CD4-positive, alpha-beta T cell treated with Interleukin-2 at 100 ng/mL for 4 hours (primary cell): ENCODE measurements at regions not wholly inside any gene's neighbourhood (a gene's known extent, or its start where the extent isn't known, plus 50 kb on each side); places are given as distances from the start of the nearest gene placed in this dataset.
"Not testable (repeated sequence)": the region's sequence is repeated elsewhere in the genome, so short reads cannot be mapped to it uniquely, and the experiment has no call there.

Experiments
- DNase-seq: peaks from one replicate; pipeline ENCODE4 v3.0.0-alpha.2; 2020; ENCODE audit warnings: low spot score

GRCh38 chr9:3773362-3774060, 247.7 kb upstream of the RFX3 start:
- no peak for DNase-seq

- no peak for DNase-seq
Measured at GRCh38 chr9:3769646-3770045, 243.8 kb upstream of the RFX3 start.

GRCh38 chr9:3768712-3769457, 243.1 kb upstream of the RFX3 start:
- DNase-seq = no peak

- DNase-seq = no peak
Measured at GRCh38 chr9:3768286-3768685, 242.5 kb upstream of the RFX3 start.

- DNase-seq = no peak
Measured at GRCh38 chr9:3762076-3762475, 236.3 kb upstream of the RFX3 start.

GRCh38 chr9:3760031-3760430, 234.2 kb upstream of the RFX3 start:
- DNase-seq = no peak

- peak; percentile 1 for DNase-seq
Measured at GRCh38 chr9:3758816-3759576, 233.2 kb upstream of the RFX3 start.

GRCh38 chr9:3756071-3756470, 230.3 kb upstream of the RFX3 start:
- no peak for DNase-seq

GRCh38 chr9:3751125-3751758, 225.4 kb upstream of the RFX3 start:
- no peak for DNase-seq

GRCh38 chr9:3750321-3750720, 224.5 kb upstream of the RFX3 start:
- DNase-seq = no peak

GRCh38 chr9:3746296-3747275, 220.8 kb upstream of the RFX3 start:
- no peak for DNase-seq

GRCh38 chr9:3743901-3744413, 218.2 kb upstream of the RFX3 start:
- DNase-seq = no peak

GRCh38 chr9:3742586-3742985, 216.8 kb upstream of the RFX3 start:
- no peak for DNase-seq

GRCh38 chr9:3741729-3742128, 215.9 kb upstream of the RFX3 start:
- no peak for DNase-seq

GRCh38 chr9:3740690-3741419, 215.1 kb upstream of the RFX3 start:
- no peak for DNase-seq

GRCh38 chr9:3736161-3736560, 210.4 kb upstream of the RFX3 start:
- no peak for DNase-seq

GRCh38 chr9:3735251-3735650, 209.4 kb upstream of the RFX3 start:
- no peak for DNase-seq

GRCh38 chr9:3733527-3734262, 207.9 kb upstream of the RFX3 start:
- not testable (repeated sequence) for DNase-seq

- DNase-seq = no peak
Measured at GRCh38 chr9:3733039-3733408, 207.2 kb upstream of the RFX3 start.
